Liver (tissue), 8 donors: ENCODE measurements at regions not wholly inside any gene's neighbourhood (a gene's known extent, or its start where the extent isn't known, plus 50 kb on each side); places are given as distances from the start of the nearest gene placed in this dataset.

Source experiments
- DNase-seq: peaks from one replicate; pipeline ENCODE4 v3.0.0-alpha.2; 2017; ENCODE audit warnings: low spot score
- H3K27ac ChIP-seq, 2 donors: one replicate each; pipeline ENCODE4 v1.7.0; 2013; ENCODE audit warnings: inconsistent platforms in 2 of 2, low read length in 2 of 2, control low read depth in 1 of 2, low read depth in 1 of 2, mild to moderate bottlenecking in 1 of 2
- H3K27me3 ChIP-seq, 4 donors: one replicate each; pipeline versions ENCODE4 v1.6.1 to v1.7.0; 2013; ENCODE audit warnings: low read length in 3 of 4, inconsistent platforms in 1 of 4, mild to moderate bottlenecking in 1 of 4, moderate library complexity in 1 of 4; ENCODE audit not compliant: control insufficient read depth in 4 of 4, insufficient read depth in 4 of 4
- H3K36me3 ChIP-seq, 4 donors: one replicate each; pipeline versions ENCODE4 v1.6.1 to v1.7.0; 2013; ENCODE audit warnings: low read length in 3 of 4, mild to moderate bottlenecking in 3 of 4, low read depth in 1 of 4, moderate library complexity in 1 of 4; ENCODE audit not compliant: control insufficient read depth in 4 of 4, insufficient read depth in 3 of 4
- H3K4me1 ChIP-seq, 4 donors: one replicate each; pipeline versions ENCODE4 v1.6.1 to v1.7.0; 2013; ENCODE audit warnings: low read length in 3 of 4, mild to moderate bottlenecking in 3 of 4, moderate library complexity in 1 of 4; ENCODE audit not compliant: control insufficient read depth in 4 of 4, insufficient read depth in 4 of 4
- H3K4me3 ChIP-seq, 3 donors: one replicate each; pipeline versions ENCODE4 v1.6.1 to v1.7.0; 2013; ENCODE audit warnings: low read length in 3 of 3, control low read depth in 1 of 3, low read depth in 1 of 3, mild to moderate bottlenecking in 1 of 3
- H3K9ac ChIP-seq, 2 donors: one replicate each; pipeline ENCODE4 v1.7.0; 2013; ENCODE audit warnings: low read length in 2 of 2, mild to moderate bottlenecking in 2 of 2, moderate library complexity in 2 of 2, control low read depth in 1 of 2, low read depth in 1 of 2
- H3K9me3 ChIP-seq, 4 donors: one replicate each; pipeline versions ENCODE4 v1.6.1 to v1.7.0; 2013; ENCODE audit warnings: low read length in 3 of 4; ENCODE audit not compliant: control insufficient read depth in 4 of 4
- CTCF ChIP-seq: fragments of 150-350 bp; IDR thresholded peaks from 2 replicates; pipeline ENCODE4 v1.5.1; 2017; ENCODE audit warnings: improper control_type of control experiment, low read depth, low read length; ENCODE audit not compliant: missing input control
- EGR1 ChIP-seq, 2 donors: IDR thresholded peaks; 2 replicates each; pipeline ENCODE4 v1.6.1; 2016 to 2018; ENCODE audit warnings: antibody characterized with exemption in 2 of 2, low read depth in 2 of 2
- FOXA1 ChIP-seq: IDR thresholded peaks from 2 replicates; pipeline ENCODE4 v1.6.1; 2016; ENCODE audit warnings: antibody characterized with exemption
- FOXA2 ChIP-seq: IDR thresholded peaks from 2 replicates; pipeline ENCODE4 v1.6.1; 2016; ENCODE audit warnings: antibody characterized with exemption
- GABPA ChIP-seq, 2 donors: IDR thresholded peaks in 1 of 2; conservative IDR thresholded peaks in 1 of 2; 2 replicates each; pipeline ENCODE4 v1.6.1; 2016; ENCODE audit warnings: antibody characterized with exemption in 2 of 2, mild to moderate bottlenecking in 1 of 2, moderate library complexity in 1 of 2
- HNF4A ChIP-seq, 2 donors: conservative IDR thresholded peaks; 2 replicates each; pipeline ENCODE4 v1.6.1; 2016; ENCODE audit warnings: antibody characterized with exemption in 2 of 2, mild to moderate bottlenecking in 2 of 2
- HNF4G ChIP-seq: IDR thresholded peaks from 2 replicates; pipeline ENCODE4 v1.6.1; 2016; ENCODE audit warnings: antibody characterized with exemption
- MAX ChIP-seq: IDR thresholded peaks from 2 replicates; pipeline ENCODE4 v1.6.1; 2016; ENCODE audit warnings: antibody characterized with exemption
- NR2F2 ChIP-seq: IDR thresholded peaks from 2 replicates; pipeline ENCODE4 v1.6.1; 2016; ENCODE audit warnings: antibody characterized with exemption
- RAD21 ChIP-seq, 2 donors: IDR thresholded peaks; 2 replicates each; pipeline ENCODE4 v1.6.1; 2016; ENCODE audit warnings: antibody characterized with exemption in 2 of 2, mild to moderate bottlenecking in 2 of 2
- REST ChIP-seq: IDR thresholded peaks from 2 replicates; pipeline ENCODE4 v1.6.1; 2016; ENCODE audit warnings: antibody characterized with exemption, mild to moderate bottlenecking
- RXRA ChIP-seq, 2 donors: IDR thresholded peaks; 2 replicates each; pipeline ENCODE4 v1.6.1; 2017 to 2018; ENCODE audit warnings: antibody characterized with exemption in 2 of 2, mild to moderate bottlenecking in 1 of 2
- YY1 ChIP-seq: IDR thresholded peaks from 2 replicates; pipeline ENCODE4 v1.6.1; 2016; ENCODE audit warnings: antibody characterized with exemption, mild to moderate bottlenecking
- ZBTB33 ChIP-seq: IDR thresholded peaks from 2 replicates; pipeline ENCODE4 v1.6.1; 2016; ENCODE audit warnings: antibody characterized with exemption
- WGBS: extraction: QIAGEN DNeasy Blood & Tissue Kit; methylation state at CpG from one replicate; pipeline ENCODE4 v1.1.7; 2013; 5-methylcytosine and 5-hydroxymethylcytosine counted together
- donor health status: healthy.
- donor health status: healthy.
- donor health status: healthy.
- donor health status: healthy.
- donor health status: healthy.

GRCh38 chr7:24123076-24123475 is 160.9 kb upstream of the NPY start:
- H3K4me3 ChIP-seq: no peak overlapping the region
- H3K4me1 ChIP-seq: no peaks in the 10 kb centered on the region
- no peaks in the 10 kb centered on the region for H3K27me3 ChIP-seq
- TF ChIP-seq RXRA (IDR thresholded peaks at IDR 0.05): no peak
- no peak for TF ChIP-seq YY1
- TF ChIP-seq EGR1 (IDR thresholded peaks at IDR 0.05; ENCODE audit: low read depth in 2 of 2): no peak
- TF ChIP-seq HNF4A (conservative IDR thresholded peaks at IDR 0.05): no peak
- TF ChIP-seq GABPA (IDR thresholded peaks at IDR 0.05 in 1 of 2, conservative IDR thresholded peaks at IDR 0.05 in 1 of 2): no peak
- no peak for TF ChIP-seq HNF4G
- TF ChIP-seq ZBTB33: no peak
- no peak for TF ChIP-seq FOXA2
- TF ChIP-seq REST: no peak
- no peak for TF ChIP-seq FOXA1
- TF ChIP-seq MAX: no peak
- no peak for TF ChIP-seq NR2F2
- TF ChIP-seq CTCF: no peak
- H3K36me3 ChIP-seq: no peaks in the 10 kb centered on the region
- no peaks in the 10 kb centered on the region for H3K9me3 ChIP-seq
- DNase-seq: no peak
- H3K27ac ChIP-seq: no peak overlapping the region
- no peak overlapping the region for H3K9ac ChIP-seq

- DNase-seq: no peak
- Histone ChIP-seq H3K9me3 (no peaks in the 10 kb centered on the region), H3K36me3 (no peaks in the 10 kb centered on the region), H3K27ac (no peak overlapping the region), H3K4me1 (no peaks in the 10 kb centered on the region), H3K9ac (no peak overlapping the region), H3K4me3 (no peak overlapping the region), H3K27me3 (no peaks in the 10 kb centered on the region)
- TF ChIP-seq RAD21 (IDR thresholded peaks at IDR 0.05) (no peak), HNF4G (no peak), NR2F2 (no peak), MAX (no peak), RXRA (IDR thresholded peaks at IDR 0.05) (no peak)
- WGBS: 85% methylated on average over 1 of the region's 1 CpG
These were observed 158.2 kb upstream of the NPY start for GRCh38 chr7:24125765-24126164.
